Mammary epithelial cell (primary cell): ENCODE measurements at regions not wholly inside any gene's neighbourhood (a gene's known extent, or its start where the extent isn't known, plus 50 kb on each side); places are given as distances from the start of the nearest gene placed in this dataset.

Experiments used
- EZH2 ChIP-seq: IDR thresholded peaks from 2 replicates; pipeline ENCODE4 v1.6.1; 2012; ENCODE audit warnings: low read length, inconsistent platforms, borderline replicate concordance
- TF ChIP-seq, protein P1 (sequence below), 2 donors: IDR thresholded peaks in 1 of 2; conservative IDR thresholded peaks in 1 of 2; 2 replicates each; pipeline ENCODE4 v1.5.1; 2011 to 2012; ENCODE audit warnings: inconsistent platforms in 2 of 2, low read length in 2 of 2, mild to moderate bottlenecking in 2 of 2, control low read depth in 1 of 2, low read depth in 1 of 2; ENCODE audit not compliant: insufficient read depth in 1 of 2; ENCODE audit errors: extremely low read depth in 1 of 2

DNA sequence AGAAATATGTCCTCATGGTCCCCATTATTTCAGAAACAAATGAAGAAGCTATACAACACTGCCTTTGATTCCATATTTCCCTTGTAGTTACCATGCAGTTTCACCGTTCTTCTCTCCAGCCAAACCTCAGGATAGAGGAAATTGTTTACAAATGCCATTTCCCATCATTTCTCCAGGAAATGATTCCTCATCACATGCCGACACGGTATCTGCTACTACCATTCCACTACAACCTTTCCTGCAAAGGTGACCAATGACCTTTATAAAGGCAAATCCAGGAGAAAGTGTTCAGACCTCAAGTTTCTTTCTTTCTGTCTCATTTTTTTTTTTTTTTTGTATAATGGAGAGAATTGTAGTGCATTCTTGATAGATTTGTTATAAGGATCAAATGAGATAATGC, 460.8 kb upstream of the CDH20 start:
- TF ChIP-seq EZH2: no peak
- TF ChIP-seq, protein P1, sequence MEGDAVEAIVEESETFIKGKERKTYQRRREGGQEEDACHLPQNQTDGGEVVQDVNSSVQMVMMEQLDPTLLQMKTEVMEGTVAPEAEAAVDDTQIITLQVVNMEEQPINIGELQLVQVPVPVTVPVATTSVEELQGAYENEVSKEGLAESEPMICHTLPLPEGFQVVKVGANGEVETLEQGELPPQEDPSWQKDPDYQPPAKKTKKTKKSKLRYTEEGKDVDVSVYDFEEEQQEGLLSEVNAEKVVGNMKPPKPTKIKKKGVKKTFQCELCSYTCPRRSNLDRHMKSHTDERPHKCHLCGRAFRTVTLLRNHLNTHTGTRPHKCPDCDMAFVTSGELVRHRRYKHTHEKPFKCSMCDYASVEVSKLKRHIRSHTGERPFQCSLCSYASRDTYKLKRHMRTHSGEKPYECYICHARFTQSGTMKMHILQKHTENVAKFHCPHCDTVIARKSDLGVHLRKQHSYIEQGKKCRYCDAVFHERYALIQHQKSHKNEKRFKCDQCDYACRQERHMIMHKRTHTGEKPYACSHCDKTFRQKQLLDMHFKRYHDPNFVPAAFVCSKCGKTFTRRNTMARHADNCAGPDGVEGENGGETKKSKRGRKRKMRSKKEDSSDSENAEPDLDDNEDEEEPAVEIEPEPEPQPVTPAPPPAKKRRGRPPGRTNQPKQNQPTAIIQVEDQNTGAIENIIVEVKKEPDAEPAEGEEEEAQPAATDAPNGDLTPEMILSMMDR (conservative IDR thresholded peaks at IDR 0.05 in 1 of 2, IDR thresholded peaks at IDR 0.05 in 1 of 2; ENCODE audit: extremely low read depth in 1 of 2, insufficient read depth in 1 of 2, low read depth in 1 of 2, low read length in 2 of 2): no peak
